ENCODE measurements at regions not wholly inside any gene's neighbourhood (a gene's known extent, or its start where the extent isn't known, plus 50 kb on each side); places are given as distances from the start of the nearest gene placed in this dataset.

GRCh38 chr10:5297996-5298395, 66.8 kb upstream of the UCN3 start:
- no peak for TF ChIP-seq POLR2A (IDR thresholded peaks at IDR 0.05)
- TF ChIP-seq, protein P1, sequence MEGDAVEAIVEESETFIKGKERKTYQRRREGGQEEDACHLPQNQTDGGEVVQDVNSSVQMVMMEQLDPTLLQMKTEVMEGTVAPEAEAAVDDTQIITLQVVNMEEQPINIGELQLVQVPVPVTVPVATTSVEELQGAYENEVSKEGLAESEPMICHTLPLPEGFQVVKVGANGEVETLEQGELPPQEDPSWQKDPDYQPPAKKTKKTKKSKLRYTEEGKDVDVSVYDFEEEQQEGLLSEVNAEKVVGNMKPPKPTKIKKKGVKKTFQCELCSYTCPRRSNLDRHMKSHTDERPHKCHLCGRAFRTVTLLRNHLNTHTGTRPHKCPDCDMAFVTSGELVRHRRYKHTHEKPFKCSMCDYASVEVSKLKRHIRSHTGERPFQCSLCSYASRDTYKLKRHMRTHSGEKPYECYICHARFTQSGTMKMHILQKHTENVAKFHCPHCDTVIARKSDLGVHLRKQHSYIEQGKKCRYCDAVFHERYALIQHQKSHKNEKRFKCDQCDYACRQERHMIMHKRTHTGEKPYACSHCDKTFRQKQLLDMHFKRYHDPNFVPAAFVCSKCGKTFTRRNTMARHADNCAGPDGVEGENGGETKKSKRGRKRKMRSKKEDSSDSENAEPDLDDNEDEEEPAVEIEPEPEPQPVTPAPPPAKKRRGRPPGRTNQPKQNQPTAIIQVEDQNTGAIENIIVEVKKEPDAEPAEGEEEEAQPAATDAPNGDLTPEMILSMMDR (IDR thresholded peaks at IDR 0.05): no peak

Data from testis (tissue), 2 donors.